Fibroblast of lung (primary cell): ENCODE measurements at regions not wholly inside any gene's neighbourhood (a gene's known extent, or its start where the extent isn't known, plus 50 kb on each side); places are given as distances from the start of the nearest gene placed in this dataset.

Source experiments
- CTCF ChIP-seq, 2 donors: IDR thresholded peaks in 1 of 2; conservative IDR thresholded peaks in 1 of 2; 1 replicate in 1 of 2; 2 replicates in 1 of 2; pipeline ENCODE4 v1.5.1; 2011 to 2012; ENCODE audit warnings: low read length in 2 of 2, control low read depth in 1 of 2, inconsistent platforms in 1 of 2, low read depth in 1 of 2, mild to moderate bottlenecking in 1 of 2
- EZH2 ChIP-seq: IDR thresholded peaks from 2 replicates; pipeline ENCODE4 v1.5.1; 2012; ENCODE audit warnings: low read length, control low read depth, mild to moderate bottlenecking; ENCODE audit errors: missing control alignments

- TF ChIP-seq CTCF (conservative IDR thresholded peaks at IDR 0.05 in 1 of 2, IDR thresholded peaks at IDR 0.05 in 1 of 2; ENCODE audit: low read depth in 1 of 2, low read length in 2 of 2) (no peak), EZH2 (no peak)
These were observed 1152.0 kb upstream of the CDH8 start for GRCh38 chr16:63188086-63188771.
